ENCODE measurements at regions not wholly inside any gene's neighbourhood (a gene's known extent, or its start where the extent isn't known, plus 50 kb on each side); places are given as distances from the start of the nearest gene placed in this dataset.
A peak's percentile ranks its signal among the peaks of the same experiment; 100 is the strongest.
"Not testable (repeated sequence)": the region's sequence is repeated elsewhere in the genome, so short reads cannot be mapped to it uniquely, and the experiment has no call there.

DNA sequence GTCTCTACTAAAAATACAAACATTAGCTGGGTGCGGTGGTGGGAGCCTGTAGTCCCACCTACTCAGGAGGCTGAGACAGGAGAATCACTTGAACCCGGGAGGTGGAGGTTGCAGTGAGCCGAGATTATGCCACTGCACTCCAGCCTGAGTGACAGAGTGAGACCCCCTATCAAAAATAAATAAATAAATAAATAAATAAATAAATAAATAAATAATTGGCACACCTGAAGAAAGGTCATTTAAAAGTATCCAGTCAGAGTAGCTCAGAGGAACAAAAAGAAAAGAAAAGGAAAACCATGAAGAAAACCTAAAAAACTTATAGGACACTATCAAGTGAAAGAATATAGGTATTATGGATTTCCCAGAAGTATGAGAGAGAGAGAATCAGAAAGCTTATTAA lies 330.1 kb upstream of the AR start:
- DNase-seq, result not testable (repeated sequence)

DNA sequence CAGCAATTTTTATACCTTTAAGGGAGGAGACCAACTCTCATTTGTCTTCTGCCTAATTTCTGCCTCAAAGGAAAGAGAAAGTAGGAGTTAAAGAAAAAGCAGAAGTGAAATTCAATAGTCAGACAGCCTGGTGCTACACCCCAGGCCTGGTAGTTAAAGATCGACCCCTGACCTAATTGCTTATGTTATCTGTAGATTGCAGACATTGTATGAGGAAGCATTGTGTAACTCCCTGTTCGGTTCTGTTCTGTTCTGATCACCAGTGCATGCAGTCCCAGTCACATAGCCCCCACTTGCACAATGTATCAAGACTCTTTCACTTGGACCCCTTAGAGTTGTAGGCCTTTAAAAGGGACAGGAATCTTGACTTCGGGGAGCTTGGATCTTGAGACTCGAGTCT lies 335.9 kb upstream of the AR start:
- no peak for DNase-seq

DNA sequence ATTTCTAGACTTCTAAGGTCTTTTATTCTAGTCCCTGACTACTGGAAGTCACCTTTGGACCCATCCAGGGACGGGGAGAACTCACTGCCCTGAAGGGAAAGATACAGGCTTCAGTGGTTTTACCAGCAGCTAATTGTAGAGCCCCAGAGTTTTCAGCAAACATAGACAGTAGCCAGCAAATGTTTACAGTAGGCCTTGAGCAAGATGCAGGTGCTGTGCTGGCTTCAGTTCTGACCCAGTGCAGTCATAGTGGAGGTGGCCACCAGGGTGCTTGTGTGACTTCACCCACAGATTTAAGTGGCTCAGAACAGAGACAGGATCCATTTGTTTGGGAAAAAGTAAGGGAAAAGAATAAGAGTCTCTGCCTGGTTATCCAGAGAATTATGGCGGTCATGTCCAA lies 384.4 kb upstream of the AR start:
- no peak for DNase-seq

DNA sequence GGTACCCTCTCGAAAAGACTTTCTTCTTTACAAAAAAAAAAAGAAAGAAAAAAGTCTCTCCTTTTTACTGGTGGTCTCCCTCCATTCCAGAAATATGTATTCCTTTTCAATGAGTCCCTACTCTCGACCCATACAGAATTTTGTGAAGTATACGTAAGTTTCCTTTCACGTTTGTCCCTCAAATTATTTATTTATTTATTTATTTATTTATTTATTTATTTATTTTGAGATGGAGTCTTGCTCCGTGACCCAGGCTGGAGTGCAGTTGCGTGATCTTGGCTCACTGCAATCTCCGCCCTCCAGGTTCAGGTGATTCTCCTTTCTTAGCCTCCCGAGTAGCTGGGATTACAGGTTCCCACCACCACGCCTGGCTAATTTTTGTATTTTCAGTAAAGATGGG lies 429.2 kb upstream of the AR start:
- no peak for DNase-seq

DNA sequence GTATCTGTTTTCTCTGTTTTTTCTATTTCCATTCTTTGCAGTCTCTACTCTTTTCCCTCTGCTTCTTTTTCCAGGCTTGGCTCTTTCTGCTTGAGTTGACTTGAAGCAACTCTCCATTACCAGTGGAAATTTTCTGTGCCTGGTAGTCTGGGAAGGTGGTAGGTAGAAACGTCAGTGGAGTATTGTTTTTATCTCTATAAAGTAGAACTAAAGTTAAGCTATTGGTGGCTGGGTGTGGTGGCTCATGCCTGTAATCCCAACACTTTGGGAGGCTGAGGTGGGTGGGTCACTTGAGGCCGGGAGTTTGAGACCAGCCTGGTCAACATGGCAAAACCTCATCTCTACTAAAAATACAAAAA lies 438.1 kb upstream of the AR start:
- no peak for DNase-seq

DNA sequence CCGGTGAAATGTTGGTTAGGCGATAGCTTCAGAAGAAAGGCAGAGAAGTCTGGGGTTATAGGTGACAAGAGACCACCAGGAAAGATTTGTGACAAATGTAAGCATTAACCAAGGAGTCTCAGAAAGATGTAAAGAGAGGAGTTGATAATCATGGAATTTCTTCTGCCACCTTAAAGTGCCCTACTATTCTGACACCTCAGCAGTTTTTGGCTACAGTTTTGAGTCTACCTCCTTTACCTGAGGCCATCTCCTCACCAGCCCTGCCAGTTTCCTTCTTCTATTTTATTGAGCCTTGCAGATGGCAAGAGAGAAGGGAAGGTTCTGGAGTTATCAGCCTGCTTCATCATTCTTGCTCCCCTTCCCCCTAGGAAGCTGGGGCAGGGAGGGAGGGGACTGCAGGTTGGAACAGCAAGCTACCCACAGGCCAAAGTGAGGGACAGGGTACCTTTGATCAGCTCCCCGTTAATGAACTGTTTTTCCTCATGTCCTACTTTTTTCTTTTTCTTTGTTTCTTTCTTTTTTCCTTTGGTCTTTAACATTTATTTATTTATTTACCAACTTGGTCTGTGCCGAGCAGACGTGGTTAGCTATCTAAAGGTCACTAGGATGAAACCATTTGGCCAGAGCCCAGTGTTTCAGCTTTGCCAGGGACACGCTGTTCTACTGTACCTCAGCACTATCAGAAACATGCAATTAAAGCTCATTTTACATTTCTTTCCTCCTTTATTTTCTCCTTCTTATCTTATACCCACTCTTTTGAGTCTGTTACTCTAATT lies 438.7 kb upstream of the AR start:
- DNase-seq, result no peak

DNA sequence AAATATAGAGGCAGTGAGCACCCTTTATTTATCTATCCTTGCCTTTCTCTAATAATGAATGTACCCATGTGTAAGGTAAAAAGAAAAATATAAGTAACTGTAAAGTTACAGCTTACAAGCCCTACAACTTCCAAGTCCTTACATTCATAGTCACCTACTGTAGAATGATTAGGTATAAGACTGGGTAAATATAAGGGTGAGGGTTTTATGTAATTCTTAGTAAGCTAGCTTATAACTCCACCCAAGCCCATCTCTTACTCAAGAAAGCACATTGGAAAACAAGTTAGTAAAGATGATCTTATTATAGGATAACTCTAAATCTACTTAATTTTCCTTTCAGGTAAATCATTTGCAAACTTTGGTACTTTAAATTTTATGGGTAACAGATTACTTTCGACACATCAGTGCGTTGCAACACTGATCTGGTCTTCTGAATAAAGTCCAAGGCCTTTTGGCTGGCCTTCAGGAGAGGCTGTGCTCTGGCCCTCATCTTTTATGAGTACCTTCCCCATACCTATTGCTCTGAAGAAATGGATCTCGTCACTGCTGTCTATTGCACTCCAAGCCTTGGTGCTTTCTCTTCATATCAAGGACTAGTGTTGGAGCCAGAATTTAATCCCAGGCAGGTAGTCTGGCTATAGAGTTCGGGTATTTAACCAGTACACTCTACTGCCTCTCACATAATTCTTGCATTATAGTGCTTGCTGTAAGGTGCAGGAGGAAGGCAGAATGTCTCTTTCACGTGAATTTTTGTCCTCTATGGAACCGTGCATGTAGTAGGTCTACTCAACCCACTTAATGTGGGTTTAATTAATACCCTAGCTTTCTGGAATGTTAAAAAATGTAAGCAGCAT lies 443.6 kb upstream of the AR start:
- no peak for DNase-seq

DNA sequence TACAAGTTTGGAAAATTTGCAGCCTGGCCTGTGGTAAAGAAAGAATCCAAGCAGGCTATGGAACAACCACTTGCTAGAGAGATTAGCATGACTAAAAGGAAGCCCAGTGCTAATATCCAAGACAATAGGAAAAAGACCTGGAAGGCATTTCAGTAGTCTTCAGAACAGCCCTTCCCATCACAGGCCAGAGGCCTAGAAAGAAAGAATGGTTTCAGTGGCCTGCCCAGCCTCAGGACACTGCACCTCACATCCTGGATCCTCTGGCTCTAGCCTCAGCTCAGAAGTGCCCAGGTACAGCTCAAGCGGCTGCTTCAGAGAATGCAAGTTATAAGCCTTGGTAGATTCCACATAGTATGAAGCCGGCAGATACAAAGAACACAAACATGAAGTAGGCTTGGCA lies 449.8 kb upstream of the AR start:
- no peak for DNase-seq

DNA sequence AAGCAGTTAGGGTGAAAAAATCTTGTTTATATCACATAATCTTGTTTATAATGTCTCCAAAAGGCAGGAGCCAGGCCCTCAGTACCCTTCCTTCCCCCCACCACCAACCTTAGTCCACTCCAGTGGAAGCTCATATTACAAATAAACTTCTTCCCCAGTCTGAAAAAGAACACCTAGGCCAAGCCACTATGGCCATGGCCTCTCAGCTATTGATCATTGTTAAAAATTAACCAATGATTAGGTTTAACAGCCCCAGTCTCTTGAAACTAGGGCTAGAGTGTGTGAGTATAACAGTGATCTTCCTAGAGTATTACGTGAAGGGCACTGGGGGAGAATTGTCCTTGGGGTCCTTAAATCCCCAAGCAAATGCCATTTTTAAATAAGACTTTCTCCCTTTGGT lies 411.9 kb upstream of the EDA2R start:
- DNase-seq, result no peak

DNA sequence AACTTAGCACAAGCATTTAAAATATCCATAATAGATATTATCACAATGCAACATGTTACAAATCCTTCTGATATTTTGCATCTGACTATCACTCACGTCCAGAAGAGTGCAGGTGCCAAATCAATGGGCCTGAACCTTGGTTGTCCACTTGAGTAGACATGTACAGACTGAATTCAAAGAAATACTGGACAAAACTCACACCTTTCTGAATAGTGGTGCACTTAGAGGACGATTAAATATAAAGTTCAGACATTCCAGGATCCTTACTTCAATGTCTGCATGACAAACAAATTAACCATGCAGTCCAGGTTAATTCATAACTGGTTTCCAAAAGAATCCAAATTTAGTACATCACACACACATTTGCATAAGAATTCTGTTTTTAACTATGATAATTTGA lies 406.0 kb upstream of the EDA2R start:
- no peak for DNase-seq

DNA sequence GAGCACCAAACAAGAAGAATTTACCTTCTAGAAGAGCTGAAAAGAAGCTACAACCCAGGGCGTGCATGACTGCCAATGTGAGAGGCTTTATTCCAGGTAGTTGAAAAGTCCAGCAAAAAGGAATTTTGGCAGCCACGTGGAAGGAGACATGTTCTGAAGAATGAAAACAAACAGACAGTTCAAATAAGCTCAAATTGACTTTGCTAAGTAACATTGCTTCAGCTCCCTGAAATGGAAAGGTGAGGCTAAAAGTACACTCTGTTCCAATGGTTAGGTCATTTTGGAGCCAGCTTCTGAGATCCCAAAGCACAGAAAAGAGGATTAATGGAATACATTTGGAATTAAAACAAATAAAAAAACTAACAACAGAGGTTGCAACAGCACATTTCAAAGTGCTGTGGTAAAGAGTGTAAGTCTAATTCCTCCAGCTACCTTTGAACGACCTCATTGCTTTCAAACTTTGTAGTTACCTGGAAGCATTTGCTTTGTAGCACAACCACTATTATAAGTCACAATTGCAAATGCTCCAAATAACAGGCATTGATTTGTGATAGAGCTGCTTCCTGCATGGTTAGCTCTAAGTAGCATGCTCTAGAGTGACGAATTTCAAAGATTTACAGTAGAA lies 405.3 kb upstream of the EDA2R start:
- no peak for DNase-seq

DNA sequence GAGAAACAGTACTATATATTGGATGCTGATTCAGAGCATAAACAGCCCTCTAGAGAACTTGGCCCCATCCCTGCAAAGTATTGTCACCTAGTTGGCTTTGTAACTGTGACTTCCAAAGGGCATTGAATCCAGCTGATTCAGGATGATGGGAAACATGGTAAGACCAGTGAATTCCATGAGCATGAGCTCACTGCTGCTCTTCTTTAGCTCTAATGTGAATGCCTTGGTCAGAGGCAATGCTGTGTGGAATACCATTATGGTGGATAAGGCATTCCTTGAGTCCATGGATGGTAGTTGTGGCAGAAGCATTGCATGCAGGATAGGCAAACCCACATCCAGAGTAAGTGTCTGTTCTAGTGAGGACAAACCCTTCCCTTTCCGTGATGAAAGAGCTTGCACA lies 365.6 kb upstream of the EDA2R start:
- DNase-seq, result no peak

DNA sequence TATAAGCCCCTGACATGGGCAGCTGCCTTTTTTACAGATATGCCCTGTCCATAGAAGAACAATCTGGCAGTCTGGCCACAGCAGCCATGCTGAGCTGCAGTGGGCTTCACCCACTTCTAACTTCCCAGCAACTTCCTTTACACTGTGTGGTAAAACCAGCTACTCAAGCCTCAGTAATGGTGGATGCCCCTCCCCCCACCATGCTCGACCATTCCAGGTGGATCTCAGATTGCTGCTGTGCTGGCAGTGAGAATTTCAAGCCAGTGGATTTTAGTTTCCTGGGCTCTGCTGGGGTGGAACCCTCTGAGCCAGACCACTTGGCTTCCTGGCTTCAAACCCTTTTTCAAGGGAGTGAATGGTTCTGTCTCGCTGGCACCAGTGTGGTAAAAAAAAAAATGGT lies 355.9 kb upstream of the EDA2R start:
- DNase-seq, result no peak

DNA sequence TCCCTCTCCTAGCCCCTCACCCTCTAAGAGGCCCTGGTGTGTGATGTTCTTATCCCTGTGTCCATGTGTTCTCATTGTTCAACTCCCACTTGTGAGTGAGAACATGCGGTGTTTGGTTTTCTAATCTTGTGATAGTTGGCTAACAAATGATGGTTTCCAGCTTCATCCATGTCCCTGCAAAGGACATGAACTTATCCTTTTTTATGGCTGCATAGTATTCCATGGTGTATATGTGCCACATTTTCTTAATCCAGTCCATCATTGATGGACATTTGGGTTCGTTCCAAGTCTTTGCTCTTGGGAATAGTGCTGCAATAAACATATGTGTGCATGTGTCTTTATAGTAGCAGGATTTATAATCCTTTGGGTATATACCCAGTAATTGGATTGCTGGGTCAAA lies 353.2 kb upstream of the EDA2R start:
- DNase-seq, result not testable (repeated sequence)

DNA sequence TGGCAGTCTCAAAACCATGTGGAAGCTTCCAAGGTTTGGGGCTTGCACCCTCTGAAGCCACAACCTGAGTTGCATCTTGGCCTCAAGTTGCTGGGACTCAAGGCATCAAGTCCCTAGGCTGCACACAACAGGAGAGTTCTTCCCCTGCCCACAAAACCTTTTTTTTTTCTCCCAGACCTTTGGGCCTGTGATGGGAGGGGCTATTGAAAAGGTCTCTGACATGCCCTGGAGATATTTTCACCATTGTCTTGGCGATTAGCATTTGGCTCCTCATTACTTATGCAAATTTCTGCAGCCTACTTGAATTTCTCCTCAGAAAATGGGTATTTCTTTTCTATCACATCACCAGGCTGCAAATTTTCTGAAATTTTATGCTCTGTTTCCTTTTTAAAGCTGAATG lies 349.5 kb upstream of the EDA2R start:
- no peak for DNase-seq

DNA sequence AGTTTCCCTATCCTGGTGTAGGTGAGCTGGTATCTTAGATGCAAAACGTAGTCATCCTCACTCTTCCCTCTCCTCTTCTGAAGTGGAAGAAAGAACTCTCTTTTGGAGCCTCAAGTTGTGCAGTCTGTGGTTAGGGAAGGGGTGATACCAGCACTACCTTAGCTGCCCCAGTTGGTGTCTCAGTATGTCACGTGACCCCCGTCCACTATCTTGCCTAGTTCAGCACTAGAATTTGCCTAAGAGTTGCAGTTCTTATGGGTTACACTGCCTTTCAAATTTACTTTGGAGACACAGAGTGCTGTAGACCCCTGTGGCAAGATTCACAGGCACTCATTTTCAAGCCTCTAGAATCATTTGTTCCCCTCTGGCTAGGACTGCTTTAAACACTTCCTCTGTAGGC lies 322.8 kb upstream of the EDA2R start:
- DNase-seq, result no peak

DNA sequence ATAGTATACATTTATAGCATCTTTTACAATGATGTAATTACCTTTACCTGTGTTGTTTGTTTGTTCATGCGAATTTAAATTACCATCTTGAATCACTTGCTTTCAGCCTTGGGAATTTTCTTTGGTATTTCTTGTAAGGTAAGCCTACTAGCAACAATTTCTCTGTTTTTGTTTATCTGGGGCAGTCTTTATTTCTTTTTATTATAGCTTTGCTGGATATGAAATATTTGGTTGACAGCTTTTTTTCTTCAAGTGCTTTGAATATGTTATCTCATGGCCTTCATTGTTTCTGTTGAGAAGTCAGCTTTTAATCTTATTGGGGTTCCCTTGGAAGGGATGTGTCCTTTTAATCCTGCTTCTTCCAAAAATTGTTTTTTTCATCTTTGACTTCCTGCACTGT lies 292.8 kb upstream of the EDA2R start:
- no peak for DNase-seq

DNA sequence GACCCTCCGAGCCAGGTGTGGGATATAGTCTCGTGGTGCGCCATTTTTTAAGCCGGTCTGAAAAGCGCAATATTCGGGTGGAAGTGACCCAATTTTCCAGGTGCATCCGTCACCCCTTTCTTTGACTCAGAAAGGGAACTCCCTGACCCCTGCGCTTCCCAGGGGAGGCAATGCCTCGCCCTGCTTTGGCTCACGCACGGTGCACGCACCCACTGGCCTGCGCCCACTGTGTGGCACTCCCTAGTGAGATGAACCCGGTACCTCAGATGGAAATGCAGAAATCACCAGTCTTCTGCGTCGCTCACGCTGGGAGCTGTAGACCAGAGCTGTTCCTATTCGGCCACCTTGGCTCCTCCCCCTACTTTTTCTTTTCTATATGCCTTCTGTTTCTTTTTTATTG lies 291.6 kb upstream of the EDA2R start:
- DNase-seq, result not testable (repeated sequence)

DNA sequence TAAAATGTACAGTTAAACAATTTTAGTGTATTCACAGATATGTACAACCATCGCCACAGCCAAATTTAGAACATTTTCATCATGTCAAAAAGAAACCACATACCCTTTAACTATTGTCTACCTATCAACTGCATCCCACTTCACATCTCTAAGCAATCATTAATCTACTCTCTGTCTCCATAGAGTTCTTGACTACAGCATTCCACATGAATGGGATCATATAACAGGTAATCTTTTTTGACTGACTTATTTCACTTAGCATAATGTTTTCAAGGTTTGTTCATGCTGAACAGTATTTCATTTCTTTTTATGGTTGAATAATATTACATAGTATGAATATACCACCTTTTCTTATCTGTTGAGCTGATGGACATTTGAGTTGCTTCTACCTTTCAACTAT lies 281.4 kb upstream of the EDA2R start:
- no peak for DNase-seq

DNA sequence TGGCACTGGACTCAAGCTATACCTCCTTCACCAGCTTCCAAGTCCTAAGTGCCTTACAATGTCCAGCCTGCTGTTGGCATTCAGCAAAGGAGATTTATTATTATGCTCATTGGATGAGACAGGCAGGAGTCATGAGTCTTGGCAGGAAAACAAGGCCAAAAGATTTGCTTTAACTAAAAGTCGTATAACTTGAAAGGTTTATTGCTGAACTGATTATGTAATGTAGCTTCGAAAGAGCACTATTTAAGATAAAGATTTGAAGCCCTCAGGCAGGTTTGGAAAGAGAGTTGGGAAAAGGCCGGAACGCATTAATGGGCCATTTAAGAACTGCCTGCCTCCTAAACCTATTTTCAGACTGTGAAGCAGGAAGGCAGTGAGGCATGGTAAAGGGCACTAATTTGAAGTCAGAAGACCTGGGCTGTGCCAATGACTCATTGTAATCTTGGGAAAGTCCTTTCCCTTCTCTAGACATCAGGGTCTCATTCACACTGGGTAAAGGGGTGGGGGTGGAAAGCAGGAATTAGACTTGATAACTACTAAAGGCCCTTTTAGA lies 280.5 kb upstream of the EDA2R start:
- DNase-seq, result no peak

DNA sequence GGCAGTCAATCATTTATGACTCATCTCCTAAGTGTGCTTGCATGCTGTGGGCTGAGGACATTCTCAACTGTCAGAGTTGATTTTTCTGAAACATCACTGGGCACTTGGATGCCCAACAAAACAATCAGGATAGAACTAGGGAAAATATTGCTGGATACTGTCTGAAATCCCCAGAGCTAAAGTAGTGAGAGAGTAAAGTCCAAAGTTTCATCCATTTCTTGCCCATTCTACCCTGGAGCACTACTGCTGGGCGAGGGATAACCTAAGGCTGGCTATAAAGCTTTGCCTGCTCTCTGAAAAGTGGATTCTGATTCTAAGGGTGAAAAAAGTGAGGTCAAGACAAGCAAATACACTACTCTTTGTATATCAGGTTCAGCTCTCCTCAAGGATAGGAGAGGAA lies 279.6 kb upstream of the EDA2R start:
- DNase-seq, result no peak

DNA sequence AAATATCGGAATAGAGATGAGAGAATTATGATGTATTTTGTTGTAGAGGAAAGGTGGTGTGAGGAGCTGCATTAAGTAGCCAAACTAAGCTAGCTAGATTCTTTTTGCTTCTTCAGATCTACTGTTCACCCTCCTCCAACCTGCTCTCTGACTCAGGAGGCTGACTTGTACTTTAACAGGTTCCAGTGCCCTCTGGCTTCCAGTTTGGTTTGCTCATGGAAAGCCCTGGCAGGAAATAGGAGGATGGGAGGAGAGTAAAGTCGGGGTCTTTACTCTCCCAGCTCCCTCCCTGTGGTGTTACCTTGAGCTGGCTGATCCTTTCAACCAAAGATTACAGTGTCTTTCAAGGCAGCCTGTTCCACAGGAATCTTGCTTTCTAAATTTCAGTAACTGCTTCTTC lies 277.0 kb upstream of the EDA2R start:
- DNase-seq, result no peak

DNA sequence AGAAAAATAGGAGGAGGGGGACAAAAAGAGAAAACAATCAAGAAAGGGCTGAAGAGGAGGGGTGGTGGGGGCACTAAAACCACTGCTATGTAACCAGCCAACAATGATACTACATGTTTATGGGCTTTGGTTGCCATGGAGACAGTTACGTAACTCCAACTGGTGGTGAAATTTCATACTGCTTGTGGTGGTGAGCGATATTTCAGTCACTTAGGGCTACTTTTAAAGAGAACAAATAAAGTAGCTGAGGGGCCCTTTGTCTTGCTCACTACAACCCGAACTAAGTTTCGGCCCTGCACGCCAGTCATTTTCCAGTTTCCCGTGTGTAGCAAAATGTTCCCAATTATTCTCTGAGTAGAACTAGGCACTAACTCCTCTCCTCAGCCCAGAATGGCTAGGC lies 275.2 kb upstream of the EDA2R start:
- DNase-seq, result peak in 1 of 2 donors; percentile 0

DNA sequence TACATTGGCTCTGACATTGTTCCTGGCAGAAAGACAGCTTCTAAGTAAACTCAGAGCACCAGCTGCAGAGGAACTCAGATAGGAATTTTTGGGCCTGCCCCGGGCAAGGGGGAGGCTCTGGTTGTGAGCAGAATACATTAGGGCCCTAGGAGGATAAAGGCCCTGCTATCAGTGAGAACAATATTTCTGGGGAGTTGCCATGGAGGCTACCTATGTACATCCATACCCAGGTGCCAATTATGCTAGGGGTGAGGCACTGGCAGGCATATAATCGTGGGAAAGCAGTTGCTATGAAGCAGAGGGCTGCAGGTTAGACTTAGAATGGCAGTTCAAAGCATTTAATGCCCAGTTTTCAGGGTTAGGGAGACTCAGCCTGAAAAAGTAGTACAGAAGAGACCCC lies 273.5 kb upstream of the EDA2R start:
- no peak for DNase-seq

Measured in CD4-positive, alpha-beta T cell treated with Interferon alpha-2 for 1 hour (primary cell).